HCT116 (cell line): ENCODE measurements at regions not wholly inside any gene's neighbourhood (a gene's known extent, or its start where the extent isn't known, plus 50 kb on each side); places are given as distances from the start of the nearest gene placed in this dataset.

Experiments
- ATAC-seq: fragments of 200-7000 bp; cut with Tn5 transposase; 2 replicates; pipeline ENCODE4 v1.9.1; 2020; ENCODE audit warnings: mild to moderate bottlenecking, moderate library complexity
- BruUV-seq: library from RNA; stranded (reverse); fragments of 400-500 nt; replicated peaks from 2 replicates; lab custom pipeline; 2021; lab: Mats Ljungman, UMichigan
- CTCF ChIA-PET: fragments of 300-600 bp; sonication (Branson Sonifier 250); formaldehyde crosslinking; loops from one replicate; lab custom pipeline; 2021; ENCODE audit warnings: antibody characterized with exemption; lab: Charles Lee
- POLR2A ChIA-PET: fragments of 300-600, 350-600 bp; sonication (Branson Sonifier 250); formaldehyde crosslinking; loops from one replicate; lab custom pipeline; 2021; ENCODE audit warnings: antibody characterized with exemption; lab: Charles Lee
- RAD21 ChIA-PET, 2 experiments: fragments of 300-600 bp; sonication (Branson Sonifier 250); formaldehyde crosslinking; loops; one replicate each; lab custom pipeline; 2023; ENCODE audit warnings: low total read pairs in 2 of 2; ENCODE audit not compliant: uncharacterized antibody in 2 of 2, unreplicated experiment in 2 of 2, low non-redundant PET in 1 of 2; lab: Charles Lee
- DNase-seq: peaks from one replicate; pipeline ENCODE4 v3.0.0-alpha.2; 2010; ENCODE audit warnings: low read depth, low spot score
- H2AFZ ChIP-seq: fragments of 200-600 bp; shearing (Covaris generic), sonication (generic); 2 replicates; pipeline ENCODE4 v1.6.1; 2017; ENCODE audit warnings: low read depth, mixed run types, mixed read lengths, antibody characterized with exemption, low read length; ENCODE audit not compliant: poor library complexity, severe bottlenecking
- H3K27ac ChIP-seq: 2 replicates; pipeline ENCODE4 v1.5.1; 2012; ENCODE audit warnings: low read depth, low read length
- H3K27me3 ChIP-seq: fragments of 200-600 bp; sonication (generic); 2 replicates; pipeline ENCODE4 v1.6.1; 2016; ENCODE audit warnings: mixed run types, low read length, mixed read lengths; ENCODE audit not compliant: insufficient read depth
- H3K36me3 ChIP-seq, 2 experiments: fragments of 200-500 bp in 1 of 2; fragments of 200-600 bp in 1 of 2; sonication (Bioruptor generic) in 1 of 2; sonication (generic) in 1 of 2; 2 replicates each; pipeline versions ENCODE4 v1.5.1 to v1.6.1; 2014 to 2016; ENCODE audit warnings: low read length in 2 of 2, inconsistent platforms in 1 of 2, mixed read lengths in 1 of 2, mixed run types in 1 of 2; ENCODE audit not compliant: insufficient read depth in 2 of 2, control insufficient read depth in 1 of 2
- H3K4me1 ChIP-seq, 2 experiments: fragments of 200-600 bp in 1 of 2; sonication (generic) in 1 of 2; 2 replicates each; pipeline versions ENCODE4 v1.5.1 to v1.6.1; 2012 to 2017; ENCODE audit warnings: low read length in 2 of 2, inconsistent platforms in 1 of 2, mild to moderate bottlenecking in 1 of 2, mixed read lengths in 1 of 2, mixed run types in 1 of 2, moderate library complexity in 1 of 2; ENCODE audit not compliant: insufficient read depth in 2 of 2, control insufficient read depth in 1 of 2
- H3K4me2 ChIP-seq: fragments of 200-600 bp; sonication (generic); 2 replicates; pipeline ENCODE4 v1.6.1; 2017; ENCODE audit warnings: mixed run types, low read length, mixed read lengths
- H3K4me3 ChIP-seq, 2 experiments: fragments of 200-600 bp in 1 of 2; sonication (generic) in 1 of 2; replicated peaks in 1 of 2; 2 replicates each; pipeline ENCODE4 v1.5.1; 2011 to 2016; ENCODE audit warnings: low read length in 2 of 2, control low read depth in 1 of 2, low read depth in 1 of 2, mild to moderate bottlenecking in 1 of 2, mixed read lengths in 1 of 2, mixed run types in 1 of 2
- H3K79me2 ChIP-seq: fragments of 200-600 bp; sonication (generic); 2 replicates; pipeline ENCODE4 v1.6.1; 2017; ENCODE audit warnings: mild to moderate bottlenecking, mixed run types, low read length, moderate library complexity, mixed read lengths; ENCODE audit not compliant: insufficient read depth
- H3K9ac ChIP-seq: fragments of 200-600 bp; sonication (generic); 2 replicates; pipeline ENCODE4 v1.6.1; 2016; ENCODE audit warnings: low read length, mixed read lengths
- H3K9me2 ChIP-seq: fragments of 200-600 bp; sonication (generic), shearing (Covaris generic); 2 replicates; pipeline ENCODE4 v1.6.1; 2017; ENCODE audit warnings: mixed run types, mild to moderate bottlenecking, moderate library complexity; ENCODE audit not compliant: insufficient read depth
- H3K9me3 ChIP-seq, 2 experiments: fragments of 200-500 bp in 1 of 2; fragments of 200-600 bp in 1 of 2; sonication (Bioruptor generic) in 1 of 2; sonication (generic) in 1 of 2; 2 replicates each; pipeline ENCODE4 v1.6.1; 2014 to 2017; ENCODE audit warnings: low read length in 2 of 2, mixed read lengths in 2 of 2, inconsistent platforms in 1 of 2, low read depth in 1 of 2, mild to moderate bottlenecking in 1 of 2, mixed run types in 1 of 2, moderate library complexity in 1 of 2; ENCODE audit not compliant: control insufficient read depth in 1 of 2, insufficient read depth in 1 of 2
- H4K20me1 ChIP-seq: fragments of 200-600 bp; sonication (generic), shearing (Covaris generic); 2 replicates; pipeline ENCODE4 v1.6.1; 2017; ENCODE audit warnings: mixed run types, mild to moderate bottlenecking, moderate library complexity; ENCODE audit not compliant: insufficient read depth
- EGR1 ChIP-seq: IDR thresholded peaks from 2 replicates; pipeline ENCODE4 v1.6.1; 2012; ENCODE audit warnings: low read depth
- ELF1 ChIP-seq: IDR thresholded peaks from 2 replicates; pipeline ENCODE4 v1.6.1; 2012; ENCODE audit warnings: low read depth, borderline replicate concordance
- EZH2 ChIP-seq: fragments of 200-600 bp; sonication (generic); IDR thresholded peaks from 2 replicates; pipeline ENCODE4 v1.6.1; 2017; ENCODE audit warnings: antibody characterized with exemption, mixed run types
- FOSL1 ChIP-seq: IDR thresholded peaks from 2 replicates; pipeline ENCODE4 v1.6.1; 2012; ENCODE audit warnings: low read depth
- REST ChIP-seq: IDR thresholded peaks from 2 replicates; pipeline ENCODE4 v1.6.1; 2012; ENCODE audit warnings: low read depth
- SIN3A ChIP-seq: IDR thresholded peaks from 2 replicates; pipeline ENCODE4 v1.6.1; 2012; ENCODE audit warnings: low read depth
- SP1 ChIP-seq: IDR thresholded peaks from 2 replicates; pipeline ENCODE4 v1.6.1; 2012; ENCODE audit warnings: low read depth
- SRF ChIP-seq: IDR thresholded peaks from 2 replicates; pipeline ENCODE4 v1.6.1; 2012; ENCODE audit warnings: low read depth
- TCF7L2 ChIP-seq: IDR thresholded peaks from 2 replicates; pipeline ENCODE4 v1.7.0; 2011; ENCODE audit warnings: borderline replicate concordance, inconsistent platforms; ENCODE audit not compliant: insufficient read depth, insufficient read length; ENCODE audit errors: extremely low read depth
- YY1 ChIP-seq: IDR thresholded peaks from 2 replicates; pipeline ENCODE4 v1.6.1; 2011; ENCODE audit warnings: low read length, low read depth, moderate library complexity, mild to moderate bottlenecking; ENCODE audit not compliant: insufficient replicate concordance; ENCODE audit errors: extremely low read depth
- ZFX ChIP-seq: fragments of 450-650 bp; IDR thresholded peaks from 2 replicates; pipeline ENCODE4 v1.6.1; 2017
- intact Hi-C: fragments of 100-400 bp; cut with micrococcal nuclease; formaldehyde crosslinking; loops from 2 replicates; pipeline ENCODE4 v1.10.0; 2022

DNA sequence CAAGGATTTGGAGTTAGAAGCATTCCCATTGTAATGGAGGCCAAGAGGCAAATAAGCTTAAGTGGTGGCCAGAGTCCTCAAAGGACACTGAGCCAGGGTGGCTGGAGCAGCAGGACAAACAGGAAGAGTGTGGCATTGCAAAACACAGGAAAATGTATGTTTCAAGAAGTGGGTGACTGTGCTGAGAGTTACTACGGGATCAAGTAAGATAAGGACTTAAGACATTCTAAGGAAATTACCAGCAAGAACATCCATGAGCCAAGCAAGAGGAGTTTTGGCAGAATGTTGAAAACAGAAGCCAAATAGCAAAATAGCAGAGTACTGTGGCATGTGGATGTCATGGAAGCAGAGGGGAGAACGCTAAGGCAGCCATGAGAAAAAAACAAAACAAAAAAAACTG lies 104.2 kb downstream of the RAP2A start:
- Histone ChIP-seq H3K4me1 (no peaks in the 10 kb centered on the region), H4K20me1 (no peaks in the 10 kb centered on the region), H3K4me2 (no peak overlapping the region), H2AFZ (no peak overlapping the region), H3K36me3 (no peaks in the 10 kb centered on the region), H3K9me2 (no peaks in the 10 kb centered on the region), H3K9ac (no peak overlapping the region), H3K27me3 (no peaks in the 10 kb centered on the region), H3K4me3 (no peak overlapping the region), H3K27ac (no peak overlapping the region), H3K79me2 (no peaks in the 10 kb centered on the region), H3K9me3 (no peaks in the 10 kb centered on the region)
- intact Hi-C loops, result no loop called here
- DNase-seq (no peak), ATAC-seq (no peak)
- TF ChIP-seq SP1, result no peak
- TF ChIP-seq EZH2, result no peak
- no peak for TF ChIP-seq FOSL1
- TF ChIP-seq ZFX, result no peak
- TF ChIP-seq SIN3A, result no peak
- TF ChIP-seq TCF7L2, result no peak
- no peak for TF ChIP-seq SRF
- no peak for TF ChIP-seq ELF1
- no peak for TF ChIP-seq EGR1
- no peak for TF ChIP-seq YY1
- TF ChIP-seq REST, result no peak
- BruUV-seq, result no TSS peak
- ChIA-PET CTCF (no interaction called here), RAD21 (no interaction called here), POLR2A (no interaction called here)
